ENCODE measurements at regions not wholly inside any gene's neighbourhood (a gene's known extent, or its start where the extent isn't known, plus 50 kb on each side); places are given as distances from the start of the nearest gene placed in this dataset.

DNA sequence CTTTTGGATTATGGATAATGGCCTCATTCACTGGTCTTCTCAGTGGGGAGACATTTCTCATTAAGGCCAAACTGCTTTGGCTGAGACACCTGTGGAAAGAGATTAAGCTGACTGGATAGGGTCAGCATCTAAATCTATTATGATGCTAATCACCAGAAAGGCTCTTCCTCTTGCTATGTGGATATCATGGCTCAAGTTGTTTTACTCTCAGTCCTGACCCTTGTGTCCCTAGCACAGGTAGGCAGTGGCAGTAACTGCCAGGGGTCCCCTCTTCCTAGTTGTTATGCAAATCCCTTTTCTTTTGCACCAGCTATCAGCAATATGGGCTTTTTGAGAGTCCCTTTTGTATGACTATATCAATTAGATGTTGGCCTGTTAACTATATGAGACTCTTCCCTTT is 335.7 kb upstream of the PLET1 start:
- Histone ChIP-seq H3K4me1 (ENCODE audit: control insufficient read depth, insufficient read depth, low read length) (no peaks in the 10 kb centered on the region), H3K36me3 (ENCODE audit: control insufficient read depth, insufficient read depth, low read length) (no peaks in the 10 kb centered on the region), H3K4me3 (ENCODE audit: low read depth in 2 of 2, low read length in 2 of 2) (no peak overlapping the region), H3K27ac (ENCODE audit: low read length) (no peak overlapping the region), H3K27me3 (ENCODE audit: control insufficient read depth, insufficient read depth, low read length) (peaks cover 2% of the 10 kb centered on the region; the same call in 1 of the 2 replicates), H3K9me3 (ENCODE audit: control insufficient read depth, insufficient read depth, low read depth, low read length) (no peaks in the 10 kb centered on the region)
- no TSS peak for BruUV-seq (replicated peaks)
- DNase-seq (ENCODE audit: low read depth, low spot score) (no peak), ATAC-seq (no peak)
- no peak for TF ChIP-seq POLR2AphosphoS5 (IDR thresholded peaks at IDR 0.05; ENCODE audit: low read depth, low read length)
- TF ChIP-seq, protein P1, sequence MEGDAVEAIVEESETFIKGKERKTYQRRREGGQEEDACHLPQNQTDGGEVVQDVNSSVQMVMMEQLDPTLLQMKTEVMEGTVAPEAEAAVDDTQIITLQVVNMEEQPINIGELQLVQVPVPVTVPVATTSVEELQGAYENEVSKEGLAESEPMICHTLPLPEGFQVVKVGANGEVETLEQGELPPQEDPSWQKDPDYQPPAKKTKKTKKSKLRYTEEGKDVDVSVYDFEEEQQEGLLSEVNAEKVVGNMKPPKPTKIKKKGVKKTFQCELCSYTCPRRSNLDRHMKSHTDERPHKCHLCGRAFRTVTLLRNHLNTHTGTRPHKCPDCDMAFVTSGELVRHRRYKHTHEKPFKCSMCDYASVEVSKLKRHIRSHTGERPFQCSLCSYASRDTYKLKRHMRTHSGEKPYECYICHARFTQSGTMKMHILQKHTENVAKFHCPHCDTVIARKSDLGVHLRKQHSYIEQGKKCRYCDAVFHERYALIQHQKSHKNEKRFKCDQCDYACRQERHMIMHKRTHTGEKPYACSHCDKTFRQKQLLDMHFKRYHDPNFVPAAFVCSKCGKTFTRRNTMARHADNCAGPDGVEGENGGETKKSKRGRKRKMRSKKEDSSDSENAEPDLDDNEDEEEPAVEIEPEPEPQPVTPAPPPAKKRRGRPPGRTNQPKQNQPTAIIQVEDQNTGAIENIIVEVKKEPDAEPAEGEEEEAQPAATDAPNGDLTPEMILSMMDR (IDR thresholded peaks at IDR 0.05) = no peak
- TF ChIP-seq TCF7L2 (IDR thresholded peaks at IDR 0.05; ENCODE audit: low read depth, low read length) = no peak
- TF ChIP-seq SIN3A (IDR thresholded peaks at IDR 0.05; ENCODE audit: borderline replicate concordance, insufficient read depth, low read depth, low read length) = no peak
- TF ChIP-seq, protein P2, sequence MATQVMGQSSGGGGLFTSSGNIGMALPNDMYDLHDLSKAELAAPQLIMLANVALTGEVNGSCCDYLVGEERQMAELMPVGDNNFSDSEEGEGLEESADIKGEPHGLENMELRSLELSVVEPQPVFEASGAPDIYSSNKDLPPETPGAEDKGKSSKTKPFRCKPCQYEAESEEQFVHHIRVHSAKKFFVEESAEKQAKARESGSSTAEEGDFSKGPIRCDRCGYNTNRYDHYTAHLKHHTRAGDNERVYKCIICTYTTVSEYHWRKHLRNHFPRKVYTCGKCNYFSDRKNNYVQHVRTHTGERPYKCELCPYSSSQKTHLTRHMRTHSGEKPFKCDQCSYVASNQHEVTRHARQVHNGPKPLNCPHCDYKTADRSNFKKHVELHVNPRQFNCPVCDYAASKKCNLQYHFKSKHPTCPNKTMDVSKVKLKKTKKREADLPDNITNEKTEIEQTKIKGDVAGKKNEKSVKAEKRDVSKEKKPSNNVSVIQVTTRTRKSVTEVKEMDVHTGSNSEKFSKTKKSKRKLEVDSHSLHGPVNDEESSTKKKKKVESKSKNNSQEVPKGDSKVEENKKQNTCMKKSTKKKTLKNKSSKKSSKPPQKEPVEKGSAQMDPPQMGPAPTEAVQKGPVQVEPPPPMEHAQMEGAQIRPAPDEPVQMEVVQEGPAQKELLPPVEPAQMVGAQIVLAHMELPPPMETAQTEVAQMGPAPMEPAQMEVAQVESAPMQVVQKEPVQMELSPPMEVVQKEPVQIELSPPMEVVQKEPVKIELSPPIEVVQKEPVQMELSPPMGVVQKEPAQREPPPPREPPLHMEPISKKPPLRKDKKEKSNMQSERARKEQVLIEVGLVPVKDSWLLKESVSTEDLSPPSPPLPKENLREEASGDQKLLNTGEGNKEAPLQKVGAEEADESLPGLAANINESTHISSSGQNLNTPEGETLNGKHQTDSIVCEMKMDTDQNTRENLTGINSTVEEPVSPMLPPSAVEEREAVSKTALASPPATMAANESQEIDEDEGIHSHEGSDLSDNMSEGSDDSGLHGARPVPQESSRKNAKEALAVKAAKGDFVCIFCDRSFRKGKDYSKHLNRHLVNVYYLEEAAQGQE (IDR thresholded peaks at IDR 0.05; ENCODE audit: insufficient read depth in 1 of 2, low read depth in 2 of 2, low read length in 1 of 2) = no peak
- CTCF ChIA-PET = no interaction called here
- in situ Hi-C loops (cut with HindIII; ENCODE audit: low pct_unique_long_range_greater_than_20kb, low sequenced_read_pairs) = no loop called here
- intact Hi-C loops (cut with micrococcal nuclease; ENCODE audit: unreplicated experiment) = no loop called here
- POLR2A ChIA-PET = no interaction called here

DNA sequence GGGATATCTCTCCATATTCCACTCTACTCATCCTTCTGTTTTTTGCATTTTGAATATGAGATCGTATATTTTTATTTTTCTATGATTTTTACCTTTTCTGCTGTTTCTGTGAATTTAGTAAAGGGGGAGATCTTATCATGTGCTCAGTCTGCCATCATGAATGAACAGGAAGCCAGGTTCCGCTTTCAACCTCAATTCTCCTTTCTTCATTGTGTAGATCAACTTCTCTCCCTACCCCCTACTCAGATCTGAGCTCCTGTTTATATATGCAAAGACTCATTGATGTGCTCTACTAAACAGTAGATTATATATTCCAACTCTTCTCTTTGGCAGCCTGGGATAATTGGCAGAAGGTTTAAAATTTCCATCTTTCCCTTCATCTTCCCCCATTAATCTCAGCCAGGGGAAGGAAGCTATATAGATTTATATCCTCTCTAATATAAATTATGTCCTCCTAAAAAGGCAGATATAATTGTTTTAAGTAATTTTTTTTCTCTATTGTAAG is 336.7 kb upstream of the PLET1 start:
- DNase-seq (ENCODE audit: low read depth, low spot score) (no peak), ATAC-seq (no peak)
- ChIA-PET POLR2A (no interaction called here), CTCF (no interaction called here)
- BruUV-seq (replicated peaks) = no TSS peak
- no peak for TF ChIP-seq TCF7L2 (IDR thresholded peaks at IDR 0.05; ENCODE audit: low read depth, low read length)
- TF ChIP-seq, protein P1 (IDR thresholded peaks at IDR 0.05) = no peak
- TF ChIP-seq, protein P2 (IDR thresholded peaks at IDR 0.05; ENCODE audit: insufficient read depth in 1 of 2, low read depth in 2 of 2, low read length in 1 of 2) = no peak
- no peak for TF ChIP-seq SIN3A (IDR thresholded peaks at IDR 0.05; ENCODE audit: borderline replicate concordance, insufficient read depth, low read depth, low read length)
- no peak for TF ChIP-seq POLR2AphosphoS5 (IDR thresholded peaks at IDR 0.05; ENCODE audit: low read depth, low read length)
- peaks cover 3% of the 10 kb centered on the region; the same call in 1 of the 2 replicates for H3K27me3 ChIP-seq (ENCODE audit: control insufficient read depth, insufficient read depth, low read length)
- no peaks in the 10 kb centered on the region for H3K4me1 ChIP-seq (ENCODE audit: control insufficient read depth, insufficient read depth, low read length)
- H3K36me3 ChIP-seq (ENCODE audit: control insufficient read depth, insufficient read depth, low read length) = no peaks in the 10 kb centered on the region
- no peak overlapping the region for H3K27ac ChIP-seq (ENCODE audit: low read length)
- in situ Hi-C loops (cut with HindIII; ENCODE audit: low pct_unique_long_range_greater_than_20kb, low sequenced_read_pairs) (no loop called here), intact Hi-C loops (cut with micrococcal nuclease; ENCODE audit: unreplicated experiment) (no loop called here)
- no peak overlapping the region for H3K4me3 ChIP-seq (ENCODE audit: low read depth in 2 of 2, low read length in 2 of 2)
- no peaks in the 10 kb centered on the region for H3K9me3 ChIP-seq (ENCODE audit: control insufficient read depth, insufficient read depth, low read depth, low read length)
